Fibroblast of peridontal ligament (primary cell): ENCODE measurements at regions not wholly inside any gene's neighbourhood (a gene's known extent, or its start where the extent isn't known, plus 50 kb on each side); places are given as distances from the start of the nearest gene placed in this dataset.
"Not testable (repeated sequence)": the region's sequence is repeated elsewhere in the genome, so short reads cannot be mapped to it uniquely, and the experiment has no call there.

Experiments
- DNase-seq: peaks from one replicate; pipeline ENCODE4 v3.0.0-alpha.2; 2010; ENCODE audit errors: extremely low read depth

DNA sequence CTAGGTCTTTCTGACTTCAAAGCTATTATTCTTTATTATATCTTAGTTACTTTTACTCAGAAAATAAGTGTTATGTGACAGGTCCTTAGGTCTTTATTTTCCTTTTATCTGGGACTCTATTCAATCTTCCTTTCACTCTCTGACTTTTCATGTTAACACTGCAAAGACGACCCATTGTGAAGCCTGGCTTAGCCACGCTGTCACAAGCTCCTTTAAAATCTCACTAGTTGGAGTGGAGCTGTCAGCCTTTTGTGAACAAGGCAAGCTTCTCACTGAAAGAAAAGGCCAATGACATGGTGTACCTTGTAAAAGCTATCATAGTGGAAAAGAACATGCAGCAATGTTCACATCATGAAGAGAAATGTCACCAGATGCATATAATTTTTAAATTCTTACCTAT is 1130.7 kb upstream of the FAM98A start:
- no peak for DNase-seq

DNA sequence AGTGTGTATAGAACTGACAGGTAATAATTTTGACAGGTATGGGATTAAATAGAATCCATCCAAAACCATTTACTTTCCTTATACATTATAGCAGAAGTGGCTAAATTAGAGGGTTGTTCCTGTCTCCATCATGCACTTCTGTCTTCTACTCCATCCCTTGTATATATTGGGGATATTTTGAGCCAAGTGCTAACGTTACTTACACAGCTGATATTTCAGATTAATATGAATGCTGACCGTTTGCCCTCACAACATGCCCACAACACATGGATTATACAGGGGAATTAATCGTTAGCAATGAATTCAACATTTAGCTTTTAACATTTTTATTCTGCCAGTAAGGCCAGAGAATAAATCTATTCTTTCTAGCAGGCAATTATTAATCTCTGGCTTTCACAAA is 1125.0 kb upstream of the FAM98A start:
- DNase-seq, result no peak

DNA sequence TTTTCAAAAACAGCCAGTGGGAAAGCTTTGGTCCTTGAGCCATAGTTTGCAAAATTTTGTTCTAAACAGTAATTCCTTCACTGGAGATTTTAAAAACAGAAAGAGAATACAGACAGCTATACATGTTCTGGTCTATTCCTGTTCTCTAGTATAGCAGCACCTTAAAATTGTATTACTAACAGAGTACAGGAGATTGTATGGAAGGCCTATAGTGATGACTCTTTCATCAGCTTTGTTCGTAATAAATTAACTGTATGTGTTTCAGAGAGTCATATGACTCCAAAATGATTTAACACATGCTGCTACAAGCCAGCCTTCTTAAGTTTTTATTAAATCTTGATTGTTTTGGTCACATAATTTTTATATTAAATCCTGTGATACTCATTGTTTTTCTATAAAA is 1124.6 kb upstream of the FAM98A start:
- DNase-seq, result no peak

DNA sequence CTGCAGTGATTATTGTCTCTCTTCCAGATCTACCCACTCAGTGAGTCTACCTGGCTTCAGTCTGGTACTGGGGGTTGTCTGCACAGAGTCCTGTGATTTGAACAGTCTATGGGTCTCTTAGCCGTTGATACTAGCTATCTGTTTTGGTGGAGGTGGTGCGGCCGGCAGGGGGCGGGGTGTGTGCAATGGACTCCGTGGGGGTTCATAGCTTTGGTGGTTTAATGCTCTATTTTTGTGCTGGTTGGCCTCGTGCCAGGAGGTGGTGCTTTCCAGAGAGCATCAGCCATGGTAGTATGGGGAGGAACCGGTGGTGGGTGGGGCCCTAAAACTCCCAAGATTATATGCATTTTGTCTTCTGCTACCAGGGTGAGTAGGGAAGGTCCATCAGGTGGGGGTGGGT is 1120.1 kb upstream of the FAM98A start:
- no peak for DNase-seq

DNA sequence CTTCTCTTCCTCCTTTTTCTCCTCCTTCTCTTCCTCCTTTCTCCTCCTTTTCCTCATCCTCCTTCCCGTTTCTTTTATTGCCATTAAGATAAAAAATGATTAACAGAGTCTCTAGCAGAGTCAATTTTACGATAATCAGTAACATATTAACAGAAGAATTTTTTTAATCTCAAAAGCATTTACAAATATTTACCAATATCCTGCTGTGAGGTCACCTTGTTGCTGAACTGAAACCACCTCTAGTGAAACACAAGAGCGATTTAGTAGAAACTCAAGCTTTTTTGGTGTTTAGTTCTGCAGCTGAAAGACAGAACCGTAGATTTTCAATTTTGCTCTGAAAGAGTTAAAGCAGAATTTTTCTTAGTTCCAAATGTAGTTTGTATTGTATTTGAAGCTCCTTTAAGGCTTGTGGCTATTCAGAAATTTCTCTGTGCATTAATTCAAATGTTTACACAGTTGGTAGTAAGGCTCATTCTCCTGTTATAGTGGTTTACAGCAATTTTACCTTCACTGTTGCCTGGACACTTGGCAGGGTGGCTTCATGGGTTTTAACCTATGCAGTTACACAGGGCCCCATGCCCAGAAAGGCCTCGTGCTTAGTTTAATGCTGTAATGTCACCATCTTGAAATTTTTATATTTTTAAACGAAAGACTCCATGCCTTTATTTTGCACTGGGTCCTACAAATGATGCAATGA is 1106.6 kb upstream of the FAM98A start:
- no peak for DNase-seq

DNA sequence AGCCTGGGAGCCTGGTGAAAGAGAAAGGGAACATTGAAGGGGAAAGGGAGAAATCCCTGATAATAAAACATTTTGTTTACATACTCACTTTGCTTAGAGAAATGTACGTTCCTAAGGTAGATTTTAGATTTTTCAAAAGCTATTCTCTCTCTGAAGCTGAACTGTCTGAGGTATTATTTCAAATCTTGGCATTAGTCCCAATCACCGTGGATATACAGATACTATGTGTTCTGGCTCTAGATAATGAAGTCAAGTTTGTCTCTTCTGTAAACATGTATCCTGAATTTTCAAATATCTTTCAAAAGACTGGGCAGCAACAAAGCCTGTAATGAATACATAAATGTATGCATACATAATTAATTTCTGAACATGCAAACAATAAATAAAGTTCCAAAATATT is 1104.2 kb upstream of the FAM98A start:
- no peak for DNase-seq

DNA sequence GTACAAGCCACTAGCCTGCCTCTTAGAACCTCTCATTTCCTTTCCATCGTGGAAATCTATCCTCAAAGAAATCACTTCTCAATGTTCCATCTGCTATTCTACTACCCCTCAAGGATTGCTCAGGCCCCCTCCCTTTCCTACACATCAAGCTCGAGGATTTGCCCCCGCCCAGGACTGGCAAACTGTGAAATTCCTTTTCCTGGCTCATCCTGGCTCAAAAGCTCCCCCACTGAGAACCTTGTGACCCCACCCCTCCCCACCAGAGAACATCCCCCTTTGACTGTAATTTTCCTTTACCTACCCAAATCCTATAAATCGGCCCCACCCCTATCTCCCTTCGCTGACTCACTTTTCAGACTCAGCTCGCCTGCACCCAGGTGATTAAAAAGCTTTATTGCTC is 1103.3 kb upstream of the FAM98A start:
- DNase-seq, result not testable (repeated sequence)

DNA sequence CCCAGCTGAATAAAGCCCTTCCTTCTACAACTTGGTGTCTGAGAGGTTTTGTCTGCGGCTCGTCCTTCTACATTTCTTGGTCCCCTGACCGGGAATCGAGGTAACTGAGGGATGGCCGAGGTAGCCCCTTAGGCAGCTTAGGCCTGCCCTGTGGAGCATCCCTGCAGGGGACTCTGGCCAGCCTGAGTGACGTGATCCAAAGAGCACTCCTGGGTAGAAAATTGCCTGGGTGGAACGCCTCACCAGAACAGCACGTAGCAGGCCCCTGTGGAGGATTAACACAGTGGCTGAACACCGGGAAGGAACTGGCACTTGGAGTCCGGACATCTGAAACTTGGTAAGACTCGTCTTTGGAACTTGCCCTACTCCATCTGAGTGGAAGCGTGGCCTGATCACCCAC is 1078.5 kb upstream of the FAM98A start:
- not testable (repeated sequence) for DNase-seq

DNA sequence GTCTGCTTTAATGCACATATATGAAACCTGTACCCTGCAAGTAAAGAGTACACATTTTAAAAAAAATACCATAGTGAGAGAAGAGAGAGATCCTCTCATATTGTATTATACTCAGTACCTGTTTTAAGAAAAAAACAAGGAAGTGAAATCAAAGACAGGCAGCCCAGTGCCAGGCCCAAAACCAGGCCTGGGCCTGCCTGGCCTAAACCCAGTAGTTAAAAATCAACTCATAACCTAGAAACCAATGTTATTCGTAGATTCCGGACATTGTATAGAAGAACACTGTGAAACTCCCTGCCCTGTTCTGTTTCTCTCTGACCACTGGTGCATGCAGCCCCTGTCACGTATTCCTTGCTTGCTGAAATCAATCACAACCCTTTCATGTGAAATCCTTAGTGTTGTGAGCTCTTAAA is 1078.0 kb upstream of the FAM98A start:
- not testable (repeated sequence) for DNase-seq

DNA sequence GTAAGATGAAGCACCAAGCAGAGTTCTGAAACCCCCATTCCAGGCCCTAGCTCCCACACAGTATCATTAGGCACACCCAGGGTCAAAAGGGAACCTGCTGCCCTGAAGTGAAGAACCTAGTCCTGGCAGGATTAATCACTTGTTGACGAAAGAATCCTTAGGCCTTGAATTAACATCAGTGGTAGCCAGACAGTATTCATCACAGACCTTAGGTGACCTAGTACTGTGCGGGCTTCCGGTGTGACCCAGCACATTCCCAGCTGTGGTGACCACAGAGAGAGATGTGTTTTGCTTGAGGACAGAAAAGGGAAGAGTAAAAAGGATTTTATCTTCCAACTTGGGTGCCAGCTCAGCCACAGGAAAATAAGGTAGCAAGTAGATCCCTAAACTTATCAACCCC is 1071.4 kb upstream of the FAM98A start:
- DNase-seq, result no peak

DNA sequence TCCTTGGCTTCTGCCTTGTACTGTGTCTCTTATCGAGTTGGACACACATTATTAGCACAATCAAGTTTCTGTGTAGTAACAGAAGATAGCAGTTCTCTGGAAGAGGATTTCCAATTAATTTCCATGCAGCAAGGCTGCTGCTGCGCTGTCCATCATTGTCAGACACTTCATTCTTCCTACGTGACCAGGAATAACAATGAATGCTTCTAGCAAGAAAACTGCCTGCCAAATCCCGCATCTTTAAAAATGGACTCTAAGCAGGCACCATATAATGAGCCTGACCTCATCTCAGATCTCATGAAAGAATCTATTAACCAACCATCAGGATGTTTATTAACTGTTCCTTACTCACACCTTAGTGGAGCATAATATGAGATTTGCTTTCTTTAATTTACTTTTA is 1067.7 kb upstream of the FAM98A start:
- DNase-seq, result no peak

DNA sequence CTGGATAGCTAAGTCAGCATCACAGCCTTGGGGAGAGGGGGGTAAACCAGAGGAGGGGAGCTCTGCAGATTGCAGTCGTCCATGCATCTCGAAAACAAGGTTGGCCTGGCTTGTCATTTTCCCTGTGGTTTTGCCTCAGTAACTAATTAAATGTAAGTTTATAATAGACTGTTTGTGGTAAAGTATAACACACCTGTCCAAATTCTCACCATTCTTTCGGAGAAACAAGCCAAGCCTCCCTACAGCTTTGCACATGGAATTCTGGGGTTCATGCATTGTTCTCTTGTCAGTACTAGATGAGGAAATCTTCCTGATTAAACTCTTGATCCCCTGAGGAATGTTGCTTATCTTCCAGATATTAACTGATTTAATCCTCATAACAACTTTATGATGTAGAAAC is 1065.2 kb upstream of the FAM98A start:
- DNase-seq, result no peak

DNA sequence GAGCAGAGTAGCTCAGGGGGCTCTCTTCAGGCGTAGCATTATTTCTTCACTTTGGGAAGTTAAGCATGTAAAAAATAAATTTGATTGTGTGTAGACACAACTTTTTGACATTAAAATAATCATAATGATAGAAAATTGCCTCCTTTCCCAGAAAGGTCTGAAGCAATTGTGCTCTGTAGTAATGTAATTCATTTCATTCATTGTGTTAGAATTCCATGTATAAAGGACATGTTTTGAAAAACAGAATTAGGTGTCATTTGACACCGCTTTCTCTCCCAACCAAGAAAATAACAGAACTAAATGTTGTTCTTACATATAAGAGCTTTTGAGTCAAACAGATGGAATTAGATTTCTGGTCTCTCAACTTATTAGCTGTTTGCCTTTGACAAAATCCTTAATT is 1064.2 kb upstream of the FAM98A start:
- DNase-seq, result no peak

DNA sequence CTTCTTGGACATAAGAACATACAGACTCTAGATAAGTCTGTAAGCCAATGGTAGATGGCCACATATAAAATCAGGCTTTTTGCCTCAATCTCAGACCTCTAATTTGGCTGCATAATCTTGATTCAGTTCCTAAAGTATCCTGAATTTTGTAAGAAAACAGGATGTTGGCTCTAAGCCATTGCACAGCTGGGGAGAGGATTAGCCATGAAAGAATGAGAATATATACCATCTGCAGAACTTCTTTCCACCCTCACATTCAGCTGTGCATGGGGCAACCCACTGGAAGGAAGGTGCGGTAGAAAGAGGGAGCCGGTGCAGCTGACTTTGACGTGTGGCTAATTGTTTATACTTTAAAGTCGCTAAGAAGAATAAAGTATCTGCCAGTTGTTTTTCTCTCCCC is 1061.6 kb upstream of the FAM98A start:
- no peak for DNase-seq

DNA sequence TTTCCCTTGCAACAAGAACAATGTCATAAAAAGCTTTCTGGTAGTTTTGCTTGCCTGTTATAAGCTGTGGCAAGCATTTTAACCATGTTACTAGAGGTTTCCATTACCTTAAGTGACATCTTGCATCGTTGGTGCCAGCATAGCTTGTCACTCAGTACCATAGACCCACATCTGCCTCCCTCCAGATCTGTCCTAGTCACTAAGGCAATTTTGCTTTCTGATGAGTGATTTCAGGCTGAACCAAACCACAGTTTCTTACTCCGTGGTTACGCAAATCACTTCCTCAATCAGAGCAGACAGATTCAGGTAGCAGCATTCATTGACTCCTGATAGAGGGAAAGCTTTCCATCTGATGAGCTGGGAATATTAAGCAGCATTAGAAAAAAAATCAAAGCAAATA is 1057.5 kb upstream of the FAM98A start:
- DNase-seq, result no peak

DNA sequence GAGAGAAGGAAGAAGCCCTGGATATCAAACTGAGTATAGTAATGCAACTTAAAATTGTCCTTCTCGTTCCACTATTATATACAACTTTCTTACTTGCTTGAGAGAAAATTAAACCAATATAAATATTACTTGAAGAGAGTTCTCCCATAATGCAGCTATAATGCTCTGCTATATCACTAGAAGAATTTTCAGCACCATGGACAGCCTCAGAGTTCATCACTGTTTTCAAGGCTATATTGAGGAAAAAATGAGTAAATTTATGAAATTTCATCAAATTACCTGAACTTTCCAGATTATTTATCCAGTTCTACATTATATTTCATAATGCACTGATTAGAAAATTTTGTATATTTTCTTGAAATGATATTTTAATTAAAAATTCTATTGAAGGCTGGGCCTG is 1053.5 kb upstream of the FAM98A start:
- peak; percentile 10 for DNase-seq

DNA sequence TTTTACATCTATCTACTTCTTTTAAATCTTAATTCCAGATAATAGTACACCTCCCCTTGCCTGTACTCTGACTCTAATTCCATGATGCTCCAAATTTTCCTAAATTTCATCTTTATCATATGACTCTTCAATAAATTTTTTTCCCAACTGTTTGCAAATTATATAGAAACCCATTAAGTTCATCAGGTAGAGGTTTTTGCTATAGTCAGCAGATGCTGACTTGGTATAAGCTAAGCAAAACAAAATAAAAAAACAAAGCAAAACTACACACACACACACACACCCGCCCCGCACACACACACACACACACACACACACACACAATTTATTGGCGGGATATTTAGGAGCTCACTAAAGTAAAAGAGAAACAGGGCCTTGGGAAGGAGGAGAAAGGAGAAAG is 1047.8 kb upstream of the FAM98A start:
- no peak for DNase-seq

DNA sequence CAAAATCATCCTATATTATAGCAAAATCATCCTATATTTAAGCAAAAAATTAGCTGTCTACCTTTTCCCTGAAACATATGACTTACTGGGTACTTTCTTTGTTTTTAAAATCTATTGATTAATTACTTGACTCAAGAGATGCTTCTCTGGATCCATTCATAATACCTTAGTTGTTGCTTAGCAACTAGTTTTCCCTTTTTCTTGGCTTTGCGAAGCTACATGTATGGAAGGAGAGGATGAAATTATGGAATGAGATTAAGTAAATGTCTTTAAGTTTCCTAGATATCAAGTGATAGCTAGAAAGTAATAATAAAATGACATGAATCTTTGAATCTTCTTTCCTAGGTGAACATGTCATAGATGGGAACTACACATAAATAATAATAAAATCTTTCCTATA is 1033.2 kb upstream of the FAM98A start:
- DNase-seq, result no peak

DNA sequence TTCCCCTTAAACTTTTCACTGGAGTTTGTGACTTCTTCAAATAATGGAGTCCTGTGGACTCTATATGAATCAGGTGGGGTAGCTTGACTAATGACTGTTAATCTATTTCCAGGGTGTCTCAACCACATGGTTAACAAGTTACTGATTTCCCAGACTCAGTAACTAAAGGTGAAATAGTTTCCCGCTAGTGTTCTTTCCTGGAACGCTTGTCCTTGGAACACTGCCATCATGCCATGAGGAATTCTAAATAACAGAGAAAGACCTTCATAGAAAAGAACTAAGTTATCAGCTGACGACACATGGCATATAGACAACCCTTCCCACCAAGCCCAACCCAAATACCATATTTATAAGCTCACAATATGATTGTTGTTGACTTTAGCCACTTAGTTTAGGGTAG is 1027.9 kb upstream of the FAM98A start:
- DNase-seq, result no peak

DNA sequence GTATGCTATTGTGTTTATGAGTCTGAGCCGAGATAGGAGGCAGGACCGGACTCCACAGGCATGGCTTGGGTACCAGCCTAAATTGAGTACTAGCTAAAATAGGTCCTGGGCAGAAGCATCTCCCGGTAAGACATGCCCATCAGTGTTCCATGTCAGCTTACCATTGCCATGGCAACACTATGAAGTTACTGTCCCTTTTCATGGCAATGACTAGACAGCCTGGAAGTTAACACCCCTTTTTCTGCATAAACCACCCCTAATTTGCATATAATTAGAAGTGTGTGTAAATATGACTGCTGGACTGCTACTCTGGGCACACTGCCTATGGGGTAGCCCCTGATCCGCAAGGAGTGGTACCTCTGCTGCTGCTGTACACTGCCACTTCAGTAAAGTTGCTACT is 1005.1 kb upstream of the FAM98A start:
- no peak for DNase-seq

DNA sequence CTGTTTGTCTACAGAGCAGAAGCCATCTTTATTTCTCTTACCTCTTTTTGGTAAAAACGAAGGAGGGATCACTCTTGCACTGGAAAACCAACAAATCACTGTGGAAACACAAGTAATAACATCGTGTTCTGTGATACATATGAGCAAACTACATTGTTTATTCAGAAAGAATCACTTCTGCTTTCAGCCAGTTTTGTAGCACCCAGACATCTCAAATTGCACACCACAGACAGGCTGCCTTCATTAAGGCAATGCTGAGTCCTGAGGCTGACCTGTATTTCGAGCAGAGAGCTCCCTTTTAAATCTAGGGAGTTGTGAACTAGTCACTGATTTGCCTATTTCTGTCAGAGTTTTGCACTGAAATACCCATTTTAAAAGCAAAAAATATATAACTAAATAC is 1003.2 kb upstream of the FAM98A start:
- no peak for DNase-seq

DNA sequence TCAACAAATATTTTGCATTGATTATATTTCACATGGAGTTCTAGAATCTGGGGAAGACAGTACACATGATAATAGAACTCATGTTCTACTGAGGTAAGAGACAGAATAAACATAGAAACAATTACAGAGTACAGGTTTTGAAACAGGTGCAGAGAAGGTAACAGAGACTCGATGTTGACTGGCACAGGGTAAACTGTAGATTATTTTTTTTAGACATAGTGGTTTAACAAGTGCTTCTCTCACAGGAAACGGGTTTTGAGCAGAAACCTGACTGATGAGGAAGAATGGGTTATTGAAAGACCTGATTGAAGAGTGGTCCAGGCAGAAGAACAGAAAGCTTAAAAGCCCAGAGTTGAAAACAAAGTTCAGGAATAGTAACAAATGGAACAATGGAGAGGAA is 1002.5 kb upstream of the FAM98A start:
- DNase-seq, result no peak

DNA sequence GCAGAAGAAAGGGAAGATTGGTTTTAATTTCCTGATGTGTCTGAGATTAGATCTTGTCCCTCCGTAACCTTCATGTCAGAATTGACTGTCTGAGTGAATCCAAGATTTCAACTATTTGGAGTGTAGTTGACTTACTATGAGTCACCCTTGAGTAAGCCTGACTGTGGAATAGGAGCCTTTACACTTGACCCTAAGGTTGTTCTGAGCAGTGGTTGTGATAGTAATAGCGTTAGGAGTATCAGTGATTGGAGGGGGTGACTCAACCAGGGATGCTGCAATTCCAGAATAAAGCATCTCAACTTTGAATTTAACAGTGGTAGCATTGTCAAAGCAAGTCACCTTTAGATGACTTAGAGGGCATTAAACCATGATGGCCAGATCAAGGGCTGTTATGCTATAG is 979.5 kb upstream of the FAM98A start:
- no peak for DNase-seq

DNA sequence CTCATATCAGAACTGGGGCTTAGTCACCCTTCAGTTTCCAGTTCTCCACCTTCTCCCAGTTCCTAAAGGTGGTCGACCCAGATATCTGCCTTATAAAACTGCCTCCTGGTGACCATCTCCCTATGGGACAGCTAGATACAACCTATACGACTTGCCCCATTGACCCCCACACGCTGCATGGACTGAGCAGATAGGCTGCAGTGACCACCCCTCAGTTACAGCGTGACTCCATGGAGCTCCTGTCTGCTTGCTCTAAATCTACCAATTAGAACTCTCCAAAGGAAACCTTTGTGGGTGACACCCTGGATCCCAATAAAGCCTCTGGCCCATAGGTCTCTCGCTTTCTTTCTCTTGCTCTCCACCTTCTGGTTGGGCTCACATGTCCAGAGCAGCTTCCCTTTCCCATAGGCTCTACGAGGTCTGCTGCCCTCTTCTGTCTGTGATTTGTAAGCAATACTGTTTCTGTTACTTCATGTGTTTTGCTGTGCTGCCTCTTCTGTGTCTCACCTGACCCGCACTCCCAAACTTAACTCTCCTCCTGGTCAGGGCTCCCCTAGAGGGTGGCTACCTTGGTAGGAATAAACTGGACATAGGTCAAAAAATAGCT is 971.3 kb upstream of the FAM98A start:
- no peak for DNase-seq
